Glomerular endothelial cell (primary cell): ENCODE measurements at regions not wholly inside any gene's neighbourhood (a gene's known extent, or its start where the extent isn't known, plus 50 kb on each side); places are given as distances from the start of the nearest gene placed in this dataset.
"Not testable (repeated sequence)": the region's sequence is repeated elsewhere in the genome, so short reads cannot be mapped to it uniquely, and the experiment has no call there.

ENCODE experiments used
- DNase-seq: peaks from one replicate; pipeline ENCODE4 v3.0.0-alpha.2; 2011; ENCODE audit warnings: low read depth, low spot score; ENCODE audit errors: extremely low read depth

GRCh38 chr4:1589098-1589497 is 95.0 kb downstream of the FAM53A start:
- no peak for DNase-seq

- no peak for DNase-seq
These were observed 95.8 kb downstream of the FAM53A start for GRCh38 chr4:1588306-1588705.

- no peak for DNase-seq
These were observed 99.6 kb downstream of the FAM53A start for GRCh38 chr4:1584498-1584897.

DNA sequence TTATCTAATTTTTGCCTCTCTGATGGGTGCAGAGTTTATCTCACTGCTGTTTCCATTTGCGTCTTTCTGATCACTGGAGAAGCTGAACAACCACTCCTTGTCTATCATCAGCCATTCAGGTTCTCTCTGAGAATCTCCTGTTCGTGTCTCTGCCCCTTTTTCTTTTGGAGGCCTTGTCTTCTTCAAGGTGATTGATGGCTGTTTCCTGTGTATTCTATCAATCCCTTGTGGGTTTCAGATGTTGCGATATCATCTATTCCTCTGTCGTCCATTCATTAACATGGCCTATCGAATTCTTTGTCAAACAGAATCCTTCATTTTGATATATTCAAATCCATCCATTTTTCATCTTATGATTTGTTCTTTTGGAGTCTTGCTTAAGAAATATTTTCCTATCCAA is 100.3 kb downstream of the FAM53A start:
- DNase-seq = no peak

DNA sequence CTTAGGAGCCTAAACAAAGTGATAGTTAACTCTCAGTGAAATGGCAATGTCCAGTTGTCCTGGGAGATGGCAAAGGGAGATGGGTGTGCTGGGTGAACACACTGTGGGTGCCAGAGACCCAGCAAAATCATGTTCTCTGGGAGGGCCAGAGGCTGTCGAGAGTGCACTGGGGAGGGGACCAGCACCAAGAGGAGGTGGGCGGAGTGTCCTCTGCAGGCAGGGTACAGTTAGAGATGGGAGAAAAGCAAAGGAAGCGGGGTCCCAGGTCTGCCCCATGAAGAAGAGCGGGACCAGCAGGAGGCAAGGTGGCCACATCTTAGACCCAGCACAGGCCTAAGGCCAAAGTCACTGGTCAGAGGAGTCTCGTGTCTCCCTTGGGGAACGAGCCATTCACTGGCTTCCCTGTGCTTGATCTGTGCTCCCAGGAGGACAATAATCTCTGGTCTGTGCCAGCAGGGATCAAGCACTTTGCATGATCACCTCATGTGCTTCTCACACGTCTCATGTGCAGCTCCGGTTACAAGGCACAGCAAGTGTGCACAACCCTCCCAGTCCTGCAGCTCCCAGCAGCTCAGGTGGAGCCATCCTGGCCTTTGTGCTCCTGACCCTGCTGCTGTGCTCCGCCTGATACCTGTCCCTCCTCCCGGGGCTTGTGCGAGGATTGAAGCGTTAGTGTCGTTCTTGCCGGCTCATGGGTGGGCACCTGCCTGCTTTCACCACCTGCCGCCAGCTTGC is 100.9 kb downstream of the FAM53A start:
- DNase-seq = no peak

DNA sequence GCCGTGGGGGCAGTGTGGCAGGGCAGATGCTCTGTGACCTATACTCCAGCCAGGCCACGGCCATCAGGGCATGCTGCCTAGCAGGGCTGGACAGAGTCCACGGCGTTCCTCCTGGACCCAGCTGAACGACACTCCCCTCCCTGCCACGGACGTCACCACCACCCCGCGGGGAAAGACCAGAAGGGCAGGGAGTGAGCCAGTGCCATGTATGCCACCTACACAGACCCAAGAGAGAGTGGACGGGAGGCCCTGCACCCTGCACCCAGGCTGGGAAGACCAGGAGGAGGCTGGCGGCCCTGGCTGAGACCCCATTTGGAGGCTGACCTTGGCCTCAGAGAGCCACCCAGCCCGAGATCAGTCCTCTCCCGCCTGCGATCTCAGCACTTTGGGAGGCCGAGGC is 101.9 kb downstream of the FAM53A start:
- no peak for DNase-seq

GRCh38 chr4:1581164-1581894 is 102.8 kb downstream of the FAM53A start:
- not testable (repeated sequence) for DNase-seq

GRCh38 chr4:1580692-1581012 is 103.5 kb downstream of the FAM53A start:
- not testable (repeated sequence) for DNase-seq

GRCh38 chr4:1579901-1580691 is 104.0 kb downstream of the FAM53A start:
- peak; percentile 23 for DNase-seq

DNA sequence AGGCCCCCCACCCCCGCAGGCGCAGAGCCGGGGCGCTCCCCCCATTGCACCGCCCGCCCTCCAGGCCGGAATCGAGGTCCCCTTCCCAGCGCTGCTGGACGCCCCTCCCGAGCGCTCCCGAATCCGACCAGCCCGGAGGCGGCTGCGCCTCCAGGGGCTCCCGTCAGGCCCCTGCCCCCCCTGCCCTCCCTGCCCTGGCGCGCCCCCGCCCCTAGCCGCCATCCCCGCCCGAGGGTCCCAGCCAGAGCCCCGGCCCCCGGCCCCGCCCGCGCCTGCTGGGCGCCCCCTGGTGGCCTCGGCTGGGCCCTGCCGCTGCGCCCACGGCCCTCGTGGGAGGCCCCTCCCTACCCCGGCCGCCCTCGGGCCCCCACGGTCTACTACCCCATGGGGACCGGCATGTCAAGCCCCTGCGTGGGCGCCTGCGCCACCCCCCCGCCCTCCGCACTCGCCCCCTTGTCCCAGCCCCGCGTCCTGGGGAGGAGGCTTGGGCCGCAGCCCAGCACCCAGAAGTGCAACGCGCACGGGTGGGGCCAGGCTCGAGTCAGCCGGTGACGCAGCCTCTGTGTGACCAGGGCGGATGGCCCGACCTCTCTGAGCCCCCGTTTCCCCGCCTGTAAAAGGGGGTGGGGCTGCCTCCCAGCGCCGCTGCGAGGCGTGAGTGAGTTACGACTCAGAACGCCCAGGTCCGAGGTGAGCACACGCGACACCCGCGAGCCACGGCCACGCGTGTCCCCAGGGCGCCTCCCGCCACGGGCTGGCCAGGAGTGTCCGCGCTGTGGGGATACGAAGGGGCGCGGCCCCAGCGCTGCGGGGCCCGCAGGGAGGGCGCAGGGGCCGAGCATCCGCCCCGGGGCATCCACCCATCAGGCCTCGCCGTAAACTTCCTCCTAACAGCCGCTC is 104.9 kb downstream of the FAM53A start:
- no peak for DNase-seq

DNA sequence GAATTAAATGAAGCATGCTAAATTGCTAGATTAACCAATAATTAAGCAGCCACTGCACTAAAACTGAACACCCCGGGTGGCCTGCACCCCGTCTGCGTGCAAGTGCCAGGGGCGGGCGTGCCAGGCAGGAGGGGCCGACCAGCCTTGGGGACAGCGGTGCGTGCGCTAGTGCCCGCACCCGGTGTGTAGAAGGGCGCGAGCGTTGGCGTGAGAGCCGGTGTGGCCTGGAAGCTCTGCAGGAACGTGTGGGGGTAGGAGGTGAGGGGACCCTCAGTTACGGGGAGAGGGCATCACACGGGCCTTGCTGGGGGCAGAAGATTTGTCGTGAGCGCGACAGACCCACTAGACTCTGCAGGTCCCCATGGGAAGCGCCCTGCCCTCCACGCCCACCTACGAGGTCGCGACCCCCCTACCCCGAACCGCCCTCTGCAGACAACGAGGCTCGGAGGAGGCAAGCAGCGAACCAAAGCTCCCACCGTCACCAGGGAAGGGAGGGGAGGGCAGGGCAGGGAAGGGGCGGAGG is 105.8 kb downstream of the FAM53A start:
- no peak for DNase-seq

DNA sequence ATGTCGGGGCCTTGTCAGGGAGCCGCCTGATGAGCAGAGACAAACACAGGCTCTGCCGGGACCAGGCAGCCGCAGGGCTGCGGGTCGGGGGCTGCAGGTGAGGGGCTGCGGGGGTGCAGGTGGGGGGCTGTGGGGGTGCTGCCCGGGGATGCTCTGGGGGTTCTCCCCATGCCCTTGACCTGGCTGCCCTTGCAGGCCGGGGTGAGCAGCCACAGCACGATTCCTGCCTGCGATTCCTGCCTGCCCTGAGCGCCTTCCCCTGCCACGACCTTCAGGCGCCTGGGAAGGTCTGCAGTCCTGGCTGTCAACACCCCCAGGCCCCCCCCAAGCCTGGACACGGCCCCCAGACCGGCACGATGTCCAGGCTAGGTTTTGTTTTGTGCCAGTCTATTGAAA is 106.3 kb downstream of the FAM53A start:
- no peak for DNase-seq

GRCh38 chr4:1576961-1577821 is 106.9 kb downstream of the FAM53A start:
- DNase-seq = no peak

DNA sequence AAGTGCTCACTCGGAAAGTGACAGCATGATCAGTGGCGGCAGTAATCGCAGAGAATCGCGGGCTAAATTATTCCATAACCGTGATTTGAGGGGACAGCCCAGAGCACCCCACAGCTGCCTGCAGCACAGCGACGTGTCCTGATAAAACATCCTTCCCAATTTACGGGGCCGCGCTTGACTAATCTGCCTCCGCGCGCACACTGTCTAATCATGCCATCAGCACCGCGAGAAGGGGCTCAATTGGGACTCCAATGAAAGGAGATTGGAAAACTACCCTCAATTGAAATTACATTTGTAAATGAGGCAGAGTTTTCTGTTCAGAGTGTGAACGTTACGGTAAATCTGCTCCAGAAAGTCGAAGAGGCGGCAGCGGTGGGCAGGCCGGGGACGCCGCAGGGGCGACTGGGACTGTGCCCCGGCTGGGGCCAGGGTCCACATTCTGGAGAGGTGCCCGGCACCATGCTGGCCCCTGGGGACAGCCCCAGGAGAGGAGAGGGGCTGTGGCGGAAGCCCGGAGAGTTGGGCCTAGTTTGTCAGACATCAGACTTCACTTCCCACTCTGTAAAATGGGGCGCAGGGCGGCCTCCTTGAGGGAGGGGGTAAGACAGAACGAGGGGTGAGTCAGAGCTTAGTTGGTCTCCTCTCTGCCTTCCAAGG is 107.7 kb downstream of the FAM53A start:
- DNase-seq = no peak

GRCh38 chr4:1575418-1576303 is 108.5 kb downstream of the FAM53A start:
- no peak for DNase-seq

- DNase-seq = no peak
These were observed 109.3 kb downstream of the FAM53A start for GRCh38 chr4:1574601-1575417.

DNA sequence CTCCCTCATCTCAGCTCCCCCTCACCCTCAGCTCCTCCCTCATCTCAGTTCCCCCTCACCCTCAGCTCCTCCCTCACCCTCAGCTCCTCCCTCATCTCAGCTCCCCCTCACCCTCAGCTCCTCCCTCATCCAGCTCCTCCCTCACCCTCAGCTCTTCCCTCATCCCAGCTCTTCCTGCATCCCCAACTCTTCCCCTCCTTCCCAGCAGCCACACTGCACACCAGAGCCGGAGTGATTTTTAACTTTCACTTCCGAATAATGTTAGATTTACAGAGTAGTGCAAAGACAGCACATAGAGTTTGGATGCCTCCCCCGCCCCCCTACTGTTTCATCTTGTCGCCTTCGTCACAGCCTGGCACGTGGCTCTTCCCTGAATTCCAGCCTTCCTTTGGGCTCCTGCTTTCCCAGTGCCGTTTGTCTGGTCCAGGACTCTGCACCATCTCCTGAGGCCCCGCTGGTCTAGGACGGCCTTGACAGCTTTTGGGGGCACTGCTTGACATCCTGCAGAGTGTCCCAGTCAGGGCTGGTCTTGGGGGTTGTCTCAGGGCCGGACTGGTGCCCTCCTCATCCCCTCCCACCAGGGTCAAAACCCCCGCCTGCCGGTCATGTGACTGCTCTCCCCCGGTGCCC is 110.2 kb downstream of the FAM53A start:
- DNase-seq = no peak
